HL-60 (cell line): ENCODE measurements at regions not wholly inside any gene's neighbourhood (a gene's known extent, or its start where the extent isn't known, plus 50 kb on each side); places are given as distances from the start of the nearest gene placed in this dataset.
"Not testable (repeated sequence)": the region's sequence is repeated elsewhere in the genome, so short reads cannot be mapped to it uniquely, and the experiment has no call there.

Experiments used
- DNase-seq, 2 experiments: peaks; one replicate each; pipeline ENCODE4 v3.0.0-alpha.2; 2010 to 2020; ENCODE audit warnings: low read depth in 1 of 2, low spot score in 1 of 2
- H3K27ac ChIP-seq: fragments of 250-450 bp; sonication (Bioruptor Pico); replicated peaks from 2 replicates; pipeline ENCODE4 v1.5.1; 2020; ENCODE audit warnings: mild to moderate bottlenecking, moderate library complexity
- H3K27me3 ChIP-seq: fragments of 250-450 bp; sonication (Bioruptor Pico); 2 replicates; pipeline ENCODE4 v1.5.1; 2021; ENCODE audit warnings: mild to moderate bottlenecking, moderate library complexity; ENCODE audit not compliant: insufficient read depth, poor library complexity, severe bottlenecking
- H3K4me3 ChIP-seq: replicated peaks from 2 replicates; pipeline ENCODE4 v1.5.1; 2011; ENCODE audit warnings: mild to moderate bottlenecking, control low read depth, low read length; ENCODE audit not compliant: insufficient read depth
- GABPA ChIP-seq: IDR thresholded peaks from 2 replicates; pipeline ENCODE4 v1.6.1; 2012; ENCODE audit warnings: low read depth
- POLR2AphosphoS5 ChIP-seq: IDR thresholded peaks from 2 replicates; pipeline ENCODE4 v1.6.1; 2012; ENCODE audit warnings: low read depth
- SPI1 ChIP-seq: IDR thresholded peaks from 2 replicates; pipeline ENCODE4 v1.6.1; 2012; ENCODE audit warnings: low read depth, mild to moderate bottlenecking, borderline replicate concordance
- TF ChIP-seq, protein P1 (sequence below): IDR thresholded peaks from 2 replicates; pipeline ENCODE4 v1.6.1; 2012; ENCODE audit warnings: low read depth; ENCODE audit not compliant: insufficient replicate concordance
- TF ChIP-seq, protein P2 (sequence below): IDR thresholded peaks from one replicate; pipeline ENCODE4 v1.5.1; 2011; ENCODE audit warnings: low read length, control low read depth, inconsistent platforms; ENCODE audit not compliant: insufficient read depth

DNA sequence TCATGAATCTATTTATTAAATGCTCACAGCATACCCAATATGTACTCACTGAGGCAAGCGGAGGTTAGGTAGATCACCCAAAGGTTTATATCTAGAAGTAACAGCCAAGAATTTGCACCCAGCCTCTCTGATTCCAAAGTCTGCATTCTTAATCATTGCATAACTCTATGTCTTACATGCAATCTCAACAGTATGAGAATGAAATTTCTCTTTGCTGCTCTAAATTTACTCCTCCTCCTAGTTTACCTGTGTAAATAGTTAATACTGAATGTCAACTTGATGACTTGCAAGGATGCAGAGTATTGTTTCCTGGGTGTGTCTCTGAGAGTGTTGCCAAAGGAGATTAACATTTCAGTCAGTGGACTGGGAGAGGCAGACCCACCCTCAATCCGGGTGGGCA lies 840.6 kb downstream of the BRINP3 start:
- Histone ChIP-seq H3K4me3 (no peak overlapping the region), H3K27me3 (no peaks in the 10 kb centered on the region), H3K27ac (no peak overlapping the region)
- TF ChIP-seq, protein P1, sequence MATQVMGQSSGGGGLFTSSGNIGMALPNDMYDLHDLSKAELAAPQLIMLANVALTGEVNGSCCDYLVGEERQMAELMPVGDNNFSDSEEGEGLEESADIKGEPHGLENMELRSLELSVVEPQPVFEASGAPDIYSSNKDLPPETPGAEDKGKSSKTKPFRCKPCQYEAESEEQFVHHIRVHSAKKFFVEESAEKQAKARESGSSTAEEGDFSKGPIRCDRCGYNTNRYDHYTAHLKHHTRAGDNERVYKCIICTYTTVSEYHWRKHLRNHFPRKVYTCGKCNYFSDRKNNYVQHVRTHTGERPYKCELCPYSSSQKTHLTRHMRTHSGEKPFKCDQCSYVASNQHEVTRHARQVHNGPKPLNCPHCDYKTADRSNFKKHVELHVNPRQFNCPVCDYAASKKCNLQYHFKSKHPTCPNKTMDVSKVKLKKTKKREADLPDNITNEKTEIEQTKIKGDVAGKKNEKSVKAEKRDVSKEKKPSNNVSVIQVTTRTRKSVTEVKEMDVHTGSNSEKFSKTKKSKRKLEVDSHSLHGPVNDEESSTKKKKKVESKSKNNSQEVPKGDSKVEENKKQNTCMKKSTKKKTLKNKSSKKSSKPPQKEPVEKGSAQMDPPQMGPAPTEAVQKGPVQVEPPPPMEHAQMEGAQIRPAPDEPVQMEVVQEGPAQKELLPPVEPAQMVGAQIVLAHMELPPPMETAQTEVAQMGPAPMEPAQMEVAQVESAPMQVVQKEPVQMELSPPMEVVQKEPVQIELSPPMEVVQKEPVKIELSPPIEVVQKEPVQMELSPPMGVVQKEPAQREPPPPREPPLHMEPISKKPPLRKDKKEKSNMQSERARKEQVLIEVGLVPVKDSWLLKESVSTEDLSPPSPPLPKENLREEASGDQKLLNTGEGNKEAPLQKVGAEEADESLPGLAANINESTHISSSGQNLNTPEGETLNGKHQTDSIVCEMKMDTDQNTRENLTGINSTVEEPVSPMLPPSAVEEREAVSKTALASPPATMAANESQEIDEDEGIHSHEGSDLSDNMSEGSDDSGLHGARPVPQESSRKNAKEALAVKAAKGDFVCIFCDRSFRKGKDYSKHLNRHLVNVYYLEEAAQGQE = no peak
- TF ChIP-seq, protein P2, sequence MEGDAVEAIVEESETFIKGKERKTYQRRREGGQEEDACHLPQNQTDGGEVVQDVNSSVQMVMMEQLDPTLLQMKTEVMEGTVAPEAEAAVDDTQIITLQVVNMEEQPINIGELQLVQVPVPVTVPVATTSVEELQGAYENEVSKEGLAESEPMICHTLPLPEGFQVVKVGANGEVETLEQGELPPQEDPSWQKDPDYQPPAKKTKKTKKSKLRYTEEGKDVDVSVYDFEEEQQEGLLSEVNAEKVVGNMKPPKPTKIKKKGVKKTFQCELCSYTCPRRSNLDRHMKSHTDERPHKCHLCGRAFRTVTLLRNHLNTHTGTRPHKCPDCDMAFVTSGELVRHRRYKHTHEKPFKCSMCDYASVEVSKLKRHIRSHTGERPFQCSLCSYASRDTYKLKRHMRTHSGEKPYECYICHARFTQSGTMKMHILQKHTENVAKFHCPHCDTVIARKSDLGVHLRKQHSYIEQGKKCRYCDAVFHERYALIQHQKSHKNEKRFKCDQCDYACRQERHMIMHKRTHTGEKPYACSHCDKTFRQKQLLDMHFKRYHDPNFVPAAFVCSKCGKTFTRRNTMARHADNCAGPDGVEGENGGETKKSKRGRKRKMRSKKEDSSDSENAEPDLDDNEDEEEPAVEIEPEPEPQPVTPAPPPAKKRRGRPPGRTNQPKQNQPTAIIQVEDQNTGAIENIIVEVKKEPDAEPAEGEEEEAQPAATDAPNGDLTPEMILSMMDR = no peak
- TF ChIP-seq GABPA = no peak
- no peak for TF ChIP-seq POLR2AphosphoS5
- TF ChIP-seq SPI1 = no peak
- no peak for DNase-seq

DNA sequence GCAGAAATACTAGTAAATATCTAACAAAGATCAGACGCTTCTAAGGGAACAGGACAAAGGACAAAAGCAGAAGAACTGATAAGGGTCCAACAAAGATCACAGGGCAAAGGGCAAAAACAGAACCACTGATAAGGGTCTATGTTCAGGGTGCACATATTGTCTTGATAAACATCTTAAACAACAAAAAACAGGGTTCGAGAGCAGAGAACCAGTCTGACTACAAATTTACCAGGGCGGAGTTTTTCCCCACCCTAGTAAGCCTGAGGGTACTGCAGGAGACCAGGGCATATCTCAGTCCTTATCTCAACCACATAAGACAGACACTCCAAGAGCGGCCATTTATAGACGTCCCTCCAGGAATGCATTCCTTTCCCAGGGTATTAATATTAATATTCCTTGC lies 833.5 kb downstream of the BRINP3 start:
- not testable (repeated sequence) for DNase-seq, H3K27ac ChIP-seq, H3K27me3 ChIP-seq, H3K4me3 ChIP-seq

DNA sequence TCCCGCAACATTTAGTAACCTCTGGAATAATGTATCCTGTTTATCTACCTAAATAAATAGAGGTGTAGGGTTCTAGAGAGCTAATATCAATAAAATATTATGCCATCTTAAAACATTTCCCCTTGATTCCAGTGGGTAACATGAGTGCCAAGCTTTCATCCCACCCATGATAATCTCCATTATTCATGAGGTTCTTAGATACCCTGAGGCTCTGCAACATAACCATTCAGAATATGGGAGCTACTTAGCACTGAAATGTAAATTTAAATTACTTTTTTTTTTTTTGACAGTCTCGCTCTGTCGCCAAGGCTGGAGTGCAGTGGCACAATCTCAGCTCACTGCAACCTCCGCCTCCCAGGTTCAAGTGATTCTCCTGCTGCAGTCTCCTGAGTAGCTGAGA lies 832.7 kb downstream of the BRINP3 start:
- DNase-seq = no peak
- Histone ChIP-seq H3K4me3 (no peak overlapping the region), H3K27me3 (no peaks in the 10 kb centered on the region), H3K27ac (no peak overlapping the region)
- TF ChIP-seq SPI1 (no peak), POLR2AphosphoS5 (no peak), GABPA (no peak)
- TF ChIP-seq, protein P2 = no peak
- TF ChIP-seq, protein P1 = no peak

DNA sequence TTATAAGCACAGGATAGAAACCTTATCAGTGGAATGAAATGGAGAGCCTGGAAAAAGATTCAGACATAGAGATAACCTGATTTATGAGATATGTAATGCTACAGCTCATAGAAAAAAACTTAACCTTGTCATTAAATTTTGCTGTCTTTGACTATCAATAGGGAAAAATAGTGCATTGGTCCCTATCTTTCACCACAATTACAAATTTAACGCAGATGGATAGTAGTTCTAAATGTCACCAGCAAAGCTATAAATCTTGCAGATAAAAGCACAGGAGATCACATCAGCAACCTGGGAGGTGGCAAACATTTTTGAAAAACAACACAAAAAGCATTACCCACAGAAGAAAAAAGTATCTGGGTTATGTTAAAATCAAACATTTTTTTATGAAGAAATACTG lies 831.6 kb downstream of the BRINP3 start:
- no peak for TF ChIP-seq SPI1
- TF ChIP-seq, protein P1 = no peak
- Histone ChIP-seq H3K27me3 (no peaks in the 10 kb centered on the region), H3K4me3 (no peak overlapping the region), H3K27ac (no peak overlapping the region)
- DNase-seq = no peak
